Body of pancreas (tissue), 4 donors: ENCODE measurements at regions not wholly inside any gene's neighbourhood (a gene's known extent, or its start where the extent isn't known, plus 50 kb on each side); places are given as distances from the start of the nearest gene placed in this dataset.

Experiments
- ATAC-seq: fragments of 150-250 bp; one replicate; pipeline ENCODE4 v1.9.1; 2016
- DNase-seq, 4 donors: peaks; one replicate each; pipeline ENCODE4 v3.0.0-alpha.2; 2019
- H3K27ac ChIP-seq, 4 donors: fragments of 200-600 bp; sonication (generic); 1 replicate in 3 of 4; 2 replicates in 1 of 4; pipeline versions ENCODE4 v1.5.1 to v1.6.1; 2016 to 2019; ENCODE audit warnings: mild to moderate bottlenecking in 1 of 4, mixed read lengths in 1 of 4, moderate library complexity in 1 of 4
- H3K27me3 ChIP-seq, 2 donors: fragments of 200-600 bp; sonication (generic); one replicate each; pipeline ENCODE4 v1.6.0; 2016; ENCODE audit warnings: mild to moderate bottlenecking in 1 of 2
- H3K36me3 ChIP-seq, 2 donors: fragments of 200-600 bp; sonication (generic); replicated peaks in 1 of 2; 2 replicates each; pipeline ENCODE4 v1.5.1; 2016; ENCODE audit warnings: low read depth in 2 of 2; ENCODE audit not compliant: insufficient read depth in 1 of 2
- H3K4me1 ChIP-seq: fragments of 200-600 bp; sonication (generic); one replicate; pipeline ENCODE4 v1.6.0; 2016
- H3K4me3 ChIP-seq, 2 donors: fragments of 200-600 bp; sonication (generic); 1 replicate in 1 of 2; 2 replicates in 1 of 2; pipeline ENCODE4 v1.5.1; 2016 to 2019
- H3K9me3 ChIP-seq, 3 donors: fragments of 200-600 bp; sonication (generic); 1 replicate in 2 of 3; 2 replicates in 1 of 3; pipeline ENCODE4 v1.5.1; 2016
- POLR2A ChIP-seq, 3 donors: fragments of 450-650 bp; IDR thresholded peaks; one replicate each; pipeline ENCODE4 v1.6.1; 2016; ENCODE audit warnings: antibody characterized with exemption in 3 of 3, mild to moderate bottlenecking in 2 of 3
- WGBS, 2 donors: methylation state at CpG; one replicate each; pipeline ENCODE4 v1.1.5; 2017; 5-methylcytosine and 5-hydroxymethylcytosine counted together
- intact Hi-C: fragments of 100-400 bp; cut with DNase I; formaldehyde crosslinking; loops from one replicate; pipeline ENCODE4 v1.15.1; 2023
- TF ChIP-seq, protein P1 (sequence below), 7 experiments: fragments of 450-650 bp in 4 of 7; fragments of 200-600 bp in 3 of 7; sonication (generic) in 3 of 7; IDR thresholded peaks; one replicate each; pipeline ENCODE4 v1.5.1; 2016 to 2019; ENCODE audit warnings: antibody characterized with exemption in 7 of 7

DNA sequence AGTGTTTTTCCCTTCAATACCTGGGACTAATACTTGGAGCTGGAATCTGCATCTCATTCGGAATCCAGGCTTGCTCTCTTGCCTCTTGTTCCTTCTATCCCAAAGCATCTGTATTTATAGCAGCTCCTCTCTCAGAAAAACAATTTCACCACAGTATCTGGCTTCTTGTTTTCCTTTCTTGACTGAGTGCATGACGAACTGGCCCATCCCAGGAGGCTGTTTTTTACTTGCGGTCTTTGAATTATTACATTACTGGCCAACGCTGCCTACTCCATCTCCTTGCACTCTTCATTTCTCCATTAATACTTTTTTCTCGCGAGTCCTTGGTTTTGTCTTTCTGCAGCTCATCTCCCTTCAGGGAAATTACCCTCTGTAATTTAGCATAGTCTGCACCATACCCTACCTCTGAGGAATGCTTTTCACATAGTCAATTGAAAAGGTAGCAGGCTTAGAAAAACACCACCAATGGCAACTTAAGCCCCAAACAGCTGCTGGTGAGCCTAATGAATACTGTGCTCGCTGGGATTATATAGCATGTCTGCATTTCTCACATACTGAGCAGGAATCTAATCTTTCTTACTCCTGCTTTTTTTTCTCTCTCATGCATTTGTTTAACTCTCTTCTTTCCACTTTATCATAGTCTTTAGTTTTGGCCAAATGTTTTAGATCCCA is 277.4 kb upstream of the SESN3 start:
- Histone ChIP-seq H3K27me3 (no peaks in the 10 kb centered on the region), H3K9me3 (no peaks in the 10 kb centered on the region), H3K4me1 (no peaks in the 10 kb centered on the region), H3K36me3 (no peaks in the 10 kb centered on the region), H3K27ac (no peak overlapping the region), H3K4me3 (no peak overlapping the region)
- intact Hi-C loops, result no loop called here
- TF ChIP-seq POLR2A (IDR thresholded peaks at IDR 0.05), result no peak
- TF ChIP-seq, protein P1, sequence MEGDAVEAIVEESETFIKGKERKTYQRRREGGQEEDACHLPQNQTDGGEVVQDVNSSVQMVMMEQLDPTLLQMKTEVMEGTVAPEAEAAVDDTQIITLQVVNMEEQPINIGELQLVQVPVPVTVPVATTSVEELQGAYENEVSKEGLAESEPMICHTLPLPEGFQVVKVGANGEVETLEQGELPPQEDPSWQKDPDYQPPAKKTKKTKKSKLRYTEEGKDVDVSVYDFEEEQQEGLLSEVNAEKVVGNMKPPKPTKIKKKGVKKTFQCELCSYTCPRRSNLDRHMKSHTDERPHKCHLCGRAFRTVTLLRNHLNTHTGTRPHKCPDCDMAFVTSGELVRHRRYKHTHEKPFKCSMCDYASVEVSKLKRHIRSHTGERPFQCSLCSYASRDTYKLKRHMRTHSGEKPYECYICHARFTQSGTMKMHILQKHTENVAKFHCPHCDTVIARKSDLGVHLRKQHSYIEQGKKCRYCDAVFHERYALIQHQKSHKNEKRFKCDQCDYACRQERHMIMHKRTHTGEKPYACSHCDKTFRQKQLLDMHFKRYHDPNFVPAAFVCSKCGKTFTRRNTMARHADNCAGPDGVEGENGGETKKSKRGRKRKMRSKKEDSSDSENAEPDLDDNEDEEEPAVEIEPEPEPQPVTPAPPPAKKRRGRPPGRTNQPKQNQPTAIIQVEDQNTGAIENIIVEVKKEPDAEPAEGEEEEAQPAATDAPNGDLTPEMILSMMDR (IDR thresholded peaks at IDR 0.05), result no peak
- WGBS, 2 donors, result 76 to 79% methylated on average over 7 of the region's 7 CpGs
- peak; percentile 38 for ATAC-seq
- no peak for DNase-seq

DNA sequence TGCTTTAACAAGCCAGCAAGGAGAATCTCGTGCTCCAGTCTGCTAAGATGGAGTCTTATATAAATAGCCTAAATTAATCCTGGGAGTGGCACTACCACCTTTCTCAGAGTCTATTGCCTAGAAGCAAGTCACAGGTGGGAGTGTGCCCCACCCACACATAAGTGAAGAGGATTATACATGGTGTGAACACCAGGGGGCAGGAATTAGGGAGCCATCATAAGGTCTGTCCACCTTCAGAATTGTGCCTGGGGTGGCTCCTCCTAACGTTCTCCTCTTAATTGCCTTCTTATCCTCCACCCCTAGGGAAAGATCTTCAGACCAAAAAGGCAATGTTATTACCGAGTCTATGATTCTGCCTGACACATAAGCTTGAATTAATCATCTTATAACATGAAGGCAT is 276.8 kb upstream of the SESN3 start:
- WGBS, 2 donors, result 53 to 55% methylated on average over 3 of the region's 3 CpGs
- no peak for DNase-seq
- Histone ChIP-seq H3K9me3 (no peaks in the 10 kb centered on the region), H3K4me1 (no peaks in the 10 kb centered on the region), H3K27me3 (no peaks in the 10 kb centered on the region), H3K36me3 (no peaks in the 10 kb centered on the region), H3K27ac (no peak overlapping the region), H3K4me3 (no peak overlapping the region)
- no peak for ATAC-seq
- intact Hi-C loops, result no loop called here
- no peak for TF ChIP-seq POLR2A (IDR thresholded peaks at IDR 0.05)
- TF ChIP-seq, protein P1 (IDR thresholded peaks at IDR 0.05), result no peak

DNA sequence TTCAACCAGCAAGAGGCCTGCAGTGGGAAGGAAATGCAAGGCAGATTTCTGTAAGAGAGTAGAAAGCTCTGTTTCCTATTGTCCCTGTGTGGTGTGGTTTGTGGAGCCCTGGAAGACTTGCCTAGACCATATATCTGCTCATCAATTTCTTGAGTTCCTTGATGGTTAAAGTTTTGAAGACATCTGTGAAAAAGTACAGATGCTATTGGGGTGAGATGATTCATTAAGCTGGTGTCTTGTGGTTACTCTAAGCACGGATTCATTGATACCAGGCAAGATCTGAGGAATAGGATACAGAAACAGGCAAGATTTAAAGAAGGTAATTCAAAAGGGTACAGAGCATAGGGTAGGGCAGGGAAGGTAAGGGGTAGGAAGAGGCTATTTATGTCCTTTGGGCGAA is 275.8 kb upstream of the SESN3 start:
- TF ChIP-seq, protein P1 (IDR thresholded peaks at IDR 0.05), result no peak
- no peak for TF ChIP-seq POLR2A (IDR thresholded peaks at IDR 0.05)
- Histone ChIP-seq H3K36me3 (no peaks in the 10 kb centered on the region), H3K4me3 (no peak overlapping the region), H3K27ac (no peak overlapping the region), H3K4me1 (no peaks in the 10 kb centered on the region), H3K27me3 (no peaks in the 10 kb centered on the region), H3K9me3 (no peaks in the 10 kb centered on the region)
- 49 to 79% methylated on average over 2 of the region's 2 CpGs for WGBS, 2 donors
- intact Hi-C loops, result no loop called here
- DNase-seq (no peak), ATAC-seq (no peak)

DNA sequence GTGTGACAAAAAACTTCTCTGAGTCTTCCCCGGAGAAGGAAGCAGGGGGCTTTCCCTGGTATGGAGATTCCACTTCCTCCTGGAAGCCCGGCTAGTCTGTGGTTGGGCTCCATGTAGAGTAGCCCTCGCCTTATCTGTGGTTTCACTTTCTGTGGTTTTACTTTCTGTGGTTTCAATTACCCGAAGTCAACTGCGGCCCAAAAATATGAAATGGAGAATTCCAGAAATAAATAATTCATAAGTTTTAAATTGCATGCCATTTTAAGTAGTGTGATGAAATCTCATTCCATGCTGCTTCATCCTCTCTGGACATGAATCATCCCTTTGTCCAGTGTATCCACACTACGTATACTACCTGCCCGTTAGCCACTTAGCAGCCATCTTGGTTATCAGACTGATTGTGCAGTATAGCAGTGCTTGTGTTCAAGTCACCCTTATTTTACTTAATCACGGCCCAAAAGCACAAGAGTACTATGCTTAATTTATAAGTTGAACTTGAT is 275.0 kb upstream of the SESN3 start:
- no peaks in the 10 kb centered on the region for H3K36me3 ChIP-seq
- no peaks in the 10 kb centered on the region for H3K4me1 ChIP-seq
- DNase-seq (peak in 1 of 4 donors; percentile 13), ATAC-seq (no peak)
- no peaks in the 10 kb centered on the region for H3K9me3 ChIP-seq
- no peak overlapping the region for H3K27ac ChIP-seq
- H3K27me3 ChIP-seq, result no peaks in the 10 kb centered on the region
- no peak for TF ChIP-seq POLR2A (IDR thresholded peaks at IDR 0.05)
- TF ChIP-seq, protein P1 (IDR thresholded peaks at IDR 0.05), result no peak
- intact Hi-C loops, result no loop called here
- H3K4me3 ChIP-seq, result no peak overlapping the region
- WGBS, 2 donors, result 69 to 78% methylated on average over 8 of the region's 8 CpGs

DNA sequence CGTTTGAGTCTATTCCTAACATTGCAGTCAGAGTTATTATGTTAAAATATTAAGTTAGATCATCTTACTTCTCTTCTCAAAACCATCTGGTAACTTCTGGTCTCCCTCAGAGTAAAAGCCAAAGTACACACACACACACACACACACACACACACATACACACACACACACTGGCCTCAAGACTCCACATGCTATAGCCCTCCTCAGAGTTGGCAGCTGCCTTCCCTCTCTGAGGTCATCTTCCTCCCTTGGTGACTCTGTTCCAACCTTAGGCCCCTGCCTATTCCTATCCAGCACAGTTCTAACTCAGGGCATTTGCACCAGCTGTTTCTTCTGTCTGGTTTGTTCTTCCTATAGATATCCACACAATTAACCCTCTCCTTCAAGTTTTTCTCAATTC is 272.0 kb upstream of the SESN3 start:
- TF ChIP-seq, protein P1 (IDR thresholded peaks at IDR 0.05), result no peak
- intact Hi-C loops, result no loop called here
- ATAC-seq (no peak), DNase-seq (no peak)
- 48 to 67% methylated on average over 1 of the region's 1 CpG for WGBS, 2 donors
- Histone ChIP-seq H3K27ac (no peak overlapping the region), H3K4me3 (no peak overlapping the region), H3K4me1 (no peaks in the 10 kb centered on the region), H3K9me3 (no peaks in the 10 kb centered on the region), H3K27me3 (no peaks in the 10 kb centered on the region), H3K36me3 (no peaks in the 10 kb centered on the region)
